Endothelial cell of umbilical vein (primary cell): ENCODE measurements at regions not wholly inside any gene's neighbourhood (a gene's known extent, or its start where the extent isn't known, plus 50 kb on each side); places are given as distances from the start of the nearest gene placed in this dataset.

ENCODE experiments used
- BruUV-seq: library from RNA; stranded (reverse); fragments of 400-500 nt; replicated peaks from 2 replicates; lab custom pipeline; 2021; lab: Mats Ljungman, UMichigan
- CTCF ChIA-PET: fragments of 300-600, 350-600 bp; sonication (Branson Sonifier 250); formaldehyde crosslinking; loops from one replicate; lab custom pipeline; 2021; ENCODE audit warnings: antibody characterized with exemption, inconsistent platforms; lab: Charles Lee
- POLR2A ChIA-PET: fragments of 300-600, 350-600 bp; sonication (Branson Sonifier 250); formaldehyde crosslinking; loops from one replicate; lab custom pipeline; 2021; ENCODE audit warnings: antibody characterized with exemption, inconsistent platforms; lab: Charles Lee
- DNase-seq: peaks from one replicate; pipeline ENCODE4 v3.0.0-alpha.2; 2011; ENCODE audit warnings: low read depth, low spot score
- FAIRE-seq: peaks from 2 replicates; lab custom pipeline; 2011; peaks lifted over from hg19 to GRCh38; lab: Jason Lieb, UNC
- H2AFZ ChIP-seq: 2 replicates; pipeline ENCODE4 v1.6.0; 2012; ENCODE audit warnings: low read depth, low read length, control low read depth, inconsistent platforms
- H3K27ac ChIP-seq: 2 replicates; pipeline ENCODE4 v1.5.1; 2011; ENCODE audit warnings: low read depth, mild to moderate bottlenecking, control low read depth, low read length, moderate library complexity; ENCODE audit not compliant: insufficient read depth
- H3K27me3 ChIP-seq, 2 experiments: 2 replicates each; pipeline versions ENCODE4 v1.6.0 to v1.6.1; 2011; ENCODE audit warnings: low read length in 2 of 2, mixed read lengths in 1 of 2; ENCODE audit not compliant: control insufficient read depth in 2 of 2, insufficient read depth in 2 of 2
- H3K36me3 ChIP-seq, 2 experiments: 2 replicates in 1 of 2; 3 replicates in 1 of 2; pipeline ENCODE4 v1.5.1; 2011; ENCODE audit warnings: low read length in 2 of 2, mild to moderate bottlenecking in 1 of 2, moderate library complexity in 1 of 2; ENCODE audit not compliant: control insufficient read depth in 2 of 2, insufficient read depth in 2 of 2; ENCODE audit errors: extremely low read depth in 1 of 2
- H3K4me1 ChIP-seq: 3 replicates; pipeline ENCODE4 v1.5.1; 2011; ENCODE audit warnings: mild to moderate bottlenecking, low read length; ENCODE audit not compliant: control insufficient read depth, insufficient read depth; ENCODE audit errors: extremely low read depth
- H3K4me2 ChIP-seq: 2 replicates; pipeline ENCODE4 v1.6.1; 2011; ENCODE audit warnings: low read length, control low read depth, mixed read lengths; ENCODE audit not compliant: insufficient read depth
- H3K4me3 ChIP-seq, 3 experiments: fragments of 200-600 bp in 1 of 3; sonication (generic), shearing (Covaris generic) in 1 of 3; replicated peaks in 1 of 3; 2 replicates each; pipeline ENCODE4 v1.5.1; 2011 to 2016; ENCODE audit warnings: control low read depth in 3 of 3, low read length in 3 of 3, mild to moderate bottlenecking in 2 of 3, inconsistent platforms in 1 of 3, low read depth in 1 of 3, moderate library complexity in 1 of 3; ENCODE audit not compliant: insufficient read depth in 1 of 3
- H3K79me2 ChIP-seq: 2 replicates; pipeline ENCODE4 v1.6.0; 2012; ENCODE audit warnings: low read length, inconsistent platforms; ENCODE audit not compliant: control insufficient read depth, insufficient read depth
- H3K9ac ChIP-seq: replicated peaks from 2 replicates; pipeline ENCODE3; 2011; ENCODE audit warnings: low read length, control low read depth; ENCODE audit not compliant: insufficient read depth; ENCODE audit errors: extremely low read depth
- H3K9me1 ChIP-seq: replicated peaks from 3 replicates; pipeline ENCODE4 v1.6.0; 2011; ENCODE audit warnings: mild to moderate bottlenecking, low read length; ENCODE audit not compliant: control insufficient read depth, insufficient read depth; ENCODE audit errors: extremely low read depth
- H3K9me3 ChIP-seq: replicated peaks from 2 replicates; pipeline ENCODE4 v1.5.1; 2012; ENCODE audit warnings: low read length, inconsistent platforms; ENCODE audit not compliant: control insufficient read depth, insufficient read depth
- H4K20me1 ChIP-seq: replicated peaks from 2 replicates; pipeline ENCODE3; 2011; ENCODE audit warnings: mild to moderate bottlenecking, low read length; ENCODE audit not compliant: control insufficient read depth, insufficient read depth; ENCODE audit errors: extremely low read depth
- CTCF ChIP-seq, 2 donors: IDR thresholded peaks; 1 replicate in 1 of 2; 2 replicates in 1 of 2; pipeline ENCODE4 v1.5.1; 2011; ENCODE audit warnings: low read length in 2 of 2, mild to moderate bottlenecking in 2 of 2, moderate library complexity in 2 of 2, control low read depth in 1 of 2, inconsistent platforms in 1 of 2, low read depth in 1 of 2; ENCODE audit not compliant: insufficient read depth in 1 of 2; ENCODE audit errors: extremely low read depth in 1 of 2
- EZH2 ChIP-seq: IDR thresholded peaks from 2 replicates; pipeline ENCODE4 v1.6.1; 2012; ENCODE audit warnings: borderline replicate concordance, low read depth, mild to moderate bottlenecking, moderate library complexity, low read length, inconsistent platforms; ENCODE audit not compliant: severe bottlenecking
- FOS ChIP-seq: IDR thresholded peaks from 2 replicates; pipeline ENCODE4 v1.6.1; 2011; ENCODE audit warnings: mild to moderate bottlenecking, low read length, moderate library complexity, borderline replicate concordance; ENCODE audit not compliant: insufficient read depth
- GATA2 ChIP-seq: IDR thresholded peaks from 2 replicates; pipeline ENCODE4 v1.7.0; 2011; ENCODE audit warnings: low read depth, mild to moderate bottlenecking, moderate library complexity, mixed read lengths, low read length; ENCODE audit not compliant: insufficient read length, insufficient read depth
- JUN ChIP-seq: IDR thresholded peaks from 2 replicates; pipeline ENCODE4 v1.6.1; 2011; ENCODE audit warnings: borderline replicate concordance, low read depth; ENCODE audit not compliant: insufficient read length, insufficient read depth
- MAX ChIP-seq: IDR thresholded peaks from 2 replicates; pipeline ENCODE4 v1.6.1; 2011; ENCODE audit not compliant: insufficient read depth, insufficient read length
- MYC ChIP-seq: IDR thresholded peaks from one replicate; pipeline ENCODE4 v1.6.1; 2011; ENCODE audit warnings: mild to moderate bottlenecking, low read depth, low read length
- POLR2A ChIP-seq: IDR thresholded peaks from 2 replicates; pipeline ENCODE4 v1.6.1; 2012; ENCODE audit warnings: low read depth, mild to moderate bottlenecking, control low read depth, low read length
- POLR2AphosphoS5 ChIP-seq: IDR thresholded peaks from 2 replicates; pipeline ENCODE4 v1.6.1; 2012; ENCODE audit warnings: low read depth, mild to moderate bottlenecking, control low read depth, low read length, moderate library complexity; ENCODE audit not compliant: insufficient read depth
- dilution Hi-C: fragments of 300-500 bp; cut with MboI; formaldehyde crosslinking; loops from one replicate; pipeline ENCODE4 v1.15.0; 2019; ENCODE audit warnings: low sequenced_read_pairs; ENCODE audit not compliant: extremely low pct_ligation_motif_present
- intact Hi-C: fragments of 100-400 bp; cut with micrococcal nuclease; formaldehyde crosslinking; loops from one replicate; pipeline ENCODE4 v1.10.0; 2022

- Histone ChIP-seq H3K27me3 (peaks cover 0 to under 1% of the 10 kb centered on the region in 2 experiments), H2AFZ (no peak overlapping the region), H3K36me3 (no peaks in the 10 kb centered on the region), H3K9me1 (no peaks in the 10 kb centered on the region), H3K4me3 (no peak overlapping the region), H3K4me2 (no peak overlapping the region), H4K20me1 (no peaks in the 10 kb centered on the region), H3K4me1 (no peaks in the 10 kb centered on the region), H3K27ac (no peak overlapping the region), H3K79me2 (no peaks in the 10 kb centered on the region), H3K9me3 (no peaks in the 10 kb centered on the region), H3K9ac (no peak overlapping the region)
- DNase-seq (no peak), FAIRE-seq (no peak)
- dilution Hi-C loops: no loop called here
- TF ChIP-seq MAX (no peak), CTCF (IDR thresholded peaks at IDR 0.05; ENCODE audit: extremely low read depth in 1 of 2, insufficient read depth in 1 of 2, low read depth in 1 of 2, low read length in 2 of 2) (no peak), POLR2A (no peak), FOS (no peak), POLR2AphosphoS5 (no peak), JUN (no peak), EZH2 (no peak), GATA2 (no peak), MYC (no peak)
- ChIA-PET CTCF (interaction anchor here (0.7 kb wide), 1 partner anchor 13 kb away, joined by 3 read pairs; no protein-coding TSS in a partner anchor), POLR2A (no interaction called here)
- no TSS peak for BruUV-seq
- intact Hi-C loops: no loop called here
Observed at GRCh38 chr7:149334930-149335329, 72.9 kb downstream of the ZNF783 start.
